ENCODE measurements at regions not wholly inside any gene's neighbourhood (a gene's known extent, or its start where the extent isn't known, plus 50 kb on each side); places are given as distances from the start of the nearest gene placed in this dataset.

GRCh38 chr17:79393358-79394052 is 217.3 kb downstream of the RBFOX3 start:
- DNase-seq: peak; percentile 48

- DNase-seq: no peak
Observed at GRCh38 chr17:79392598-79392997, 218.3 kb downstream of the RBFOX3 start.

GRCh38 chr17:79391376-79392233 is 219.2 kb downstream of the RBFOX3 start:
- peak; percentile 44 for DNase-seq

GRCh38 chr17:79389896-79390295 is 221.0 kb downstream of the RBFOX3 start:
- DNase-seq: no peak

- DNase-seq: no peak
Observed at GRCh38 chr17:79388556-79389295, 222.1 kb downstream of the RBFOX3 start.

GRCh38 chr17:79387783-79388182 is 223.1 kb downstream of the RBFOX3 start:
- no peak for DNase-seq

GRCh38 chr17:79385962-79386563 is 224.8 kb downstream of the RBFOX3 start:
- DNase-seq: no peak

GRCh38 chr17:79382313-79382712 is 228.5 kb downstream of the RBFOX3 start:
- DNase-seq: no peak

- DNase-seq: no peak
Observed at GRCh38 chr17:79379700-79380445, 231.0 kb downstream of the RBFOX3 start.

GRCh38 chr17:79377230-79377786 is 233.5 kb downstream of the RBFOX3 start:
- no peak for DNase-seq

GRCh38 chr17:79374807-79375206 is 236.0 kb downstream of the RBFOX3 start:
- DNase-seq: no peak

- DNase-seq: no peak
Observed at GRCh38 chr17:79374087-79374689, 236.7 kb downstream of the RBFOX3 start.

GRCh38 chr17:79372470-79373238 is 238.2 kb downstream of the RBFOX3 start:
- no peak for DNase-seq

- DNase-seq: no peak
Observed at GRCh38 chr17:79371984-79372383, 238.9 kb downstream of the RBFOX3 start.

- DNase-seq: no peak
Observed at GRCh38 chr17:79370594-79370993, 240.3 kb downstream of the RBFOX3 start.

- no peak for DNase-seq
Observed at GRCh38 chr17:79370126-79370525, 240.7 kb downstream of the RBFOX3 start.

GRCh38 chr17:79369532-79369931 is 241.3 kb downstream of the RBFOX3 start:
- no peak for DNase-seq

GRCh38 chr17:79369001-79369400 is 241.8 kb downstream of the RBFOX3 start:
- DNase-seq: no peak

- no peak for DNase-seq
Observed at GRCh38 chr17:79368521-79368920, 242.3 kb downstream of the RBFOX3 start.

- no peak for DNase-seq
Observed at GRCh38 chr17:79366988-79367571, 243.8 kb downstream of the RBFOX3 start.

Measured in activated effector memory CD4-positive, alpha-beta T cell treated with Interleukin-2 at 50 U/mL for 16 hours (primary cell).